CD14-positive monocyte (primary cell): ENCODE measurements at regions not wholly inside any gene's neighbourhood (a gene's known extent, or its start where the extent isn't known, plus 50 kb on each side); places are given as distances from the start of the nearest gene placed in this dataset.

ENCODE experiments used
- DNase-seq, 3 donors: peaks; one replicate each; pipeline ENCODE4 v3.0.0-alpha.2; 2011 to 2022
- H2AFZ ChIP-seq: 2 replicates; pipeline ENCODE4 v1.6.0; 2012; ENCODE audit warnings: mild to moderate bottlenecking, low read depth, low read length, inconsistent platforms; ENCODE audit not compliant: insufficient read depth, poor library complexity, severe bottlenecking
- H3K27ac ChIP-seq, 2 donors: 1 replicate in 1 of 2; 2 replicates in 1 of 2; pipeline ENCODE4 v1.5.1; 2012 to 2013; ENCODE audit warnings: low read length in 2 of 2, control low read depth in 1 of 2, inconsistent platforms in 1 of 2, low read depth in 1 of 2, mild to moderate bottlenecking in 1 of 2
- H3K27me3 ChIP-seq, 2 donors: one replicate each; pipeline versions ENCODE4 v1.6.0 to v1.6.1; 2011 to 2013; ENCODE audit warnings: low read length in 2 of 2; ENCODE audit not compliant: control insufficient read depth in 2 of 2, insufficient read depth in 2 of 2
- H3K36me3 ChIP-seq, 2 donors: replicated peaks in 1 of 2; 1 replicate in 1 of 2; 2 replicates in 1 of 2; pipeline versions ENCODE4 v1.5.1 to v1.6.1; 2012 to 2013; ENCODE audit warnings: low read length in 2 of 2, control low read depth in 1 of 2, inconsistent platforms in 1 of 2, mild to moderate bottlenecking in 1 of 2; ENCODE audit not compliant: insufficient read depth in 2 of 2, control insufficient read depth in 1 of 2
- H3K4me1 ChIP-seq, 2 donors: 1 replicate in 1 of 2; 2 replicates in 1 of 2; pipeline versions ENCODE4 v1.5.1 to v1.6.1; 2012 to 2013; ENCODE audit warnings: low read length in 2 of 2, control low read depth in 1 of 2, inconsistent platforms in 1 of 2, mild to moderate bottlenecking in 1 of 2, moderate library complexity in 1 of 2; ENCODE audit not compliant: insufficient read depth in 2 of 2, control insufficient read depth in 1 of 2
- H3K4me2 ChIP-seq: replicated peaks from 2 replicates; pipeline ENCODE3; 2012; ENCODE audit warnings: low read length, moderate library complexity, mild to moderate bottlenecking; ENCODE audit not compliant: poor library complexity, severe bottlenecking; ENCODE audit errors: extremely low read depth
- H3K4me3 ChIP-seq, 3 experiments: fragments of 200-600 bp in 1 of 3; sonication (generic) in 1 of 3; replicated peaks in 1 of 3; 1 replicate in 2 of 3; 2 replicates in 1 of 3; pipeline ENCODE4 v1.5.1; 2011 to 2013; ENCODE audit warnings: low read length in 3 of 3, mild to moderate bottlenecking in 3 of 3, control low read depth in 2 of 3, low read depth in 2 of 3, inconsistent platforms in 1 of 3, moderate library complexity in 1 of 3
- H3K79me2 ChIP-seq: 2 replicates; pipeline ENCODE4 v1.6.0; 2012; ENCODE audit warnings: mild to moderate bottlenecking, control low read depth, inconsistent platforms, low read length, moderate library complexity; ENCODE audit not compliant: insufficient read depth
- H3K9ac ChIP-seq: 2 replicates; pipeline ENCODE4 v1.6.0; 2017; ENCODE audit warnings: low read length, mild to moderate bottlenecking; ENCODE audit not compliant: insufficient read depth, poor library complexity, severe bottlenecking
- H3K9me3 ChIP-seq, 2 donors: replicated peaks in 1 of 2; 1 replicate in 1 of 2; 2 replicates in 1 of 2; pipeline versions ENCODE4 v1.5.1 to v1.6.1; 2012 to 2013; ENCODE audit warnings: low read length in 2 of 2, control low read depth in 1 of 2; ENCODE audit not compliant: control insufficient read depth in 1 of 2, insufficient read depth in 1 of 2
- H4K20me1 ChIP-seq: 2 replicates; pipeline ENCODE4 v1.6.0; 2012; ENCODE audit warnings: mild to moderate bottlenecking, low read length, control low read depth, moderate library complexity; ENCODE audit not compliant: insufficient read depth
- H3K27ac Mint-ChIP-seq, 7 donors: one replicate each; pipeline ENCODE4 v1.8.0; 2020; ENCODE audit warnings: mild to moderate bottlenecking in 7 of 7, mixed read lengths in 7 of 7, moderate library complexity in 6 of 7, inconsistent platforms in 2 of 7
- H3K27me3 Mint-ChIP-seq, 3 donors: one replicate each; pipeline ENCODE4 v1.8.0; 2021 to 2022; ENCODE audit warnings: low read depth in 3 of 3, mild to moderate bottlenecking in 3 of 3, mixed read lengths in 3 of 3, moderate library complexity in 3 of 3, inconsistent platforms in 1 of 3
- H3K36me3 Mint-ChIP-seq, 2 donors: one replicate each; pipeline ENCODE4 v1.8.0; 2020; ENCODE audit warnings: mixed read lengths in 2 of 2, inconsistent platforms in 1 of 2, mild to moderate bottlenecking in 1 of 2
- H3K4me1 Mint-ChIP-seq: one replicate; pipeline ENCODE4 v1.8.0; 2020; ENCODE audit warnings: mild to moderate bottlenecking, mixed read lengths
- H3K4me3 Mint-ChIP-seq, 2 donors: one replicate each; pipeline ENCODE4 v1.8.0; 2020; ENCODE audit warnings: mild to moderate bottlenecking in 2 of 2, mixed read lengths in 2 of 2, moderate library complexity in 1 of 2
- H3K9me3 Mint-ChIP-seq, 7 donors: one replicate each; pipeline ENCODE4 v1.8.0; 2020 to 2022; ENCODE audit warnings: mixed read lengths in 7 of 7, mild to moderate bottlenecking in 6 of 7, moderate library complexity in 6 of 7, inconsistent platforms in 2 of 7
- CTCF ChIP-seq: fragments of 200-600 bp; IDR thresholded peaks from one replicate; pipeline ENCODE4 v1.8.0; 2022; ENCODE audit warnings: antibody characterized with exemption, mild to moderate bottlenecking
- WGBS: methylation state at CpG from one replicate; pipeline ENCODE4 v1.1.5; 2013; ENCODE audit warnings: missing lambda C conversion rate; ENCODE audit not compliant: insufficient coverage; 5-methylcytosine and 5-hydroxymethylcytosine counted together
- intact Hi-C, 2 donors: fragments of 100-400 bp; cut with micrococcal nuclease; formaldehyde crosslinking; loops; one replicate each; pipeline versions ENCODE4 v1.15.0 to v1.15.1; 2023

GRCh38 chr21:16550118-16550517 is 820.3 kb downstream of the USP25 start:
- Histone ChIP-seq H3K4me3 (no peak overlapping the region), H3K79me2 (no peaks in the 10 kb centered on the region), H3K36me3 (no peaks in the 10 kb centered on the region), H4K20me1 (no peaks in the 10 kb centered on the region), H3K9ac (no peak overlapping the region), H3K27me3 (no peaks in the 10 kb centered on the region), H3K4me1 (no peaks in the 10 kb centered on the region), H3K4me2 (no peak overlapping the region), H3K9me3 (peaks cover 0 to 10% of the 10 kb centered on the region in 2 donors), H2AFZ (no peak overlapping the region), H3K27ac (no peak overlapping the region)
- TF ChIP-seq CTCF = no peak
- Mint-ChIP-seq H3K36me3 (no peaks in the 10 kb centered on the region), H3K9me3 (peaks cover 0 to 9% (median 4%) of the 10 kb centered on the region in 7 donors), H3K27ac (no peak overlapping the region), H3K4me1 (no peaks in the 10 kb centered on the region), H3K4me3 (no peak overlapping the region), H3K27me3 (peaks cover 0 to 1% (median 0%) of the 10 kb centered on the region in 3 donors)
- 100% methylated on average over 1 of the region's 4 CpGs for WGBS
- DNase-seq = no peak
- intact Hi-C loops = no loop called here

GRCh38 chr21:16550917-16551741 is 821.3 kb downstream of the USP25 start:
- no peak overlapping the region for H3K4me2 ChIP-seq
- H3K27ac ChIP-seq = no peak overlapping the region
- no peaks in the 10 kb centered on the region for H3K79me2 ChIP-seq
- H3K4me3 ChIP-seq = no peak overlapping the region
- H3K9me3 ChIP-seq = peaks cover 5 to 8% of the 10 kb centered on the region in 2 donors
- no peak for DNase-seq
- H3K36me3 ChIP-seq = no peaks in the 10 kb centered on the region
- no peak overlapping the region for H3K27ac Mint-ChIP-seq
- TF ChIP-seq CTCF = no peak
- H3K27me3 ChIP-seq = no peaks in the 10 kb centered on the region
- H3K27me3 Mint-ChIP-seq = peaks cover 0 to 1% (median 0%) of the 10 kb centered on the region in 3 donors
- WGBS = no CpG with 5 or more reads among the region's 7 CpGs
- no peak overlapping the region for H3K9ac ChIP-seq
- H4K20me1 ChIP-seq = no peaks in the 10 kb centered on the region
- H3K4me1 Mint-ChIP-seq = no peaks in the 10 kb centered on the region
- no peak overlapping the region for H2AFZ ChIP-seq
- no peaks in the 10 kb centered on the region for H3K36me3 Mint-ChIP-seq
- peaks cover under 1 to 9% (median 3%) of the 10 kb centered on the region in 7 donors for H3K9me3 Mint-ChIP-seq
- no peaks in the 10 kb centered on the region for H3K4me1 ChIP-seq
- intact Hi-C loops = no loop called here
- H3K4me3 Mint-ChIP-seq = no peak overlapping the region
